H9 (cell line): ENCODE measurements at regions not wholly inside any gene's neighbourhood (a gene's known extent, or its start where the extent isn't known, plus 50 kb on each side); places are given as distances from the start of the nearest gene placed in this dataset.

Experiments used
- DNase-seq: peaks from one replicate; pipeline ENCODE4 v3.0.0-alpha.2; 2017
- H2AFZ ChIP-seq: one replicate; pipeline ENCODE4 v1.6.1; 2013; ENCODE audit warnings: mild to moderate bottlenecking, low read length, control low read depth, moderate library complexity
- H2AK5ac ChIP-seq: 2 replicates; pipeline ENCODE4 v1.6.1; 2013; ENCODE audit warnings: low read length, control low read depth, mixed read lengths; ENCODE audit not compliant: insufficient read length
- H2BK120ac ChIP-seq: one replicate; pipeline ENCODE4 v1.6.1; 2013; ENCODE audit warnings: low read depth, mild to moderate bottlenecking, low read length, control low read depth, inconsistent platforms; ENCODE audit not compliant: poor library complexity, severe bottlenecking
- H2BK12ac ChIP-seq: 2 replicates; pipeline ENCODE4 v1.6.1; 2013; ENCODE audit warnings: low read length, control low read depth, mixed read lengths, low read depth; ENCODE audit not compliant: insufficient read length
- H2BK15ac ChIP-seq: 2 replicates; pipeline ENCODE4 v1.6.1; 2013; ENCODE audit warnings: low read depth, low read length, control low read depth
- H2BK20ac ChIP-seq: one replicate; pipeline ENCODE4 v1.6.1; 2013; ENCODE audit warnings: low read depth, mild to moderate bottlenecking, low read length, control low read depth, inconsistent platforms; ENCODE audit not compliant: poor library complexity, severe bottlenecking
- H2BK5ac ChIP-seq: 2 replicates; pipeline ENCODE4 v1.6.1; 2013; ENCODE audit warnings: low read length, control low read depth, mixed read lengths; ENCODE audit not compliant: insufficient read length
- H3K14ac ChIP-seq: 2 replicates; pipeline ENCODE4 v1.6.1; 2013; ENCODE audit warnings: low read length, control low read depth; ENCODE audit not compliant: insufficient read depth
- H3K18ac ChIP-seq: 2 replicates; pipeline ENCODE4 v1.6.1; 2013; ENCODE audit warnings: low read depth, mild to moderate bottlenecking, mixed read lengths, low read length, control low read depth; ENCODE audit not compliant: insufficient read length
- H3K23ac ChIP-seq: 2 replicates; pipeline ENCODE4 v1.6.1; 2013; ENCODE audit warnings: low read length, control low read depth, mixed read lengths, low read depth; ENCODE audit not compliant: insufficient read length
- H3K23me2 ChIP-seq: 2 replicates; pipeline ENCODE4 v1.6.1; 2013; ENCODE audit warnings: low read depth, mild to moderate bottlenecking, mixed read lengths, low read length, control low read depth; ENCODE audit not compliant: insufficient read length, poor library complexity, severe bottlenecking
- H3K27ac ChIP-seq: 2 replicates; pipeline ENCODE4 v1.5.1; 2013; ENCODE audit warnings: low read length, control low read depth, mixed read lengths, low read depth; ENCODE audit not compliant: insufficient read length
- H3K27me3 ChIP-seq: 2 replicates; pipeline ENCODE4 v1.6.1; 2013; ENCODE audit warnings: low read length, control low read depth, inconsistent platforms; ENCODE audit not compliant: insufficient read depth
- H3K4ac ChIP-seq: 2 replicates; pipeline ENCODE4 v1.6.1; 2013; ENCODE audit warnings: low read depth, mild to moderate bottlenecking, control low read depth, inconsistent platforms, low read length, moderate library complexity
- H3K4me1 ChIP-seq: 2 replicates; pipeline ENCODE4 v1.6.1; 2013; ENCODE audit warnings: low read length, control low read depth, inconsistent platforms; ENCODE audit not compliant: insufficient read depth
- H3K4me2 ChIP-seq: 2 replicates; pipeline ENCODE4 v1.6.1; 2013; ENCODE audit warnings: low read length, control low read depth, mixed read lengths; ENCODE audit not compliant: insufficient read length, insufficient read depth
- H3K56ac ChIP-seq: 2 replicates; pipeline ENCODE4 v1.6.1; 2013; ENCODE audit warnings: low read depth, mild to moderate bottlenecking, mixed read lengths, low read length, control low read depth; ENCODE audit not compliant: insufficient read length
- H3K79me1 ChIP-seq: 2 replicates; pipeline ENCODE4 v1.6.1; 2013; ENCODE audit warnings: low read depth, mild to moderate bottlenecking, moderate library complexity, low read length, control low read depth, inconsistent platforms; ENCODE audit not compliant: insufficient read depth, poor library complexity, severe bottlenecking
- H3K79me2 ChIP-seq: 2 replicates; pipeline ENCODE4 v1.6.1; 2013; ENCODE audit warnings: low read length, control low read depth, inconsistent platforms; ENCODE audit not compliant: insufficient read depth
- H3K9ac ChIP-seq: 2 replicates; pipeline ENCODE4 v1.6.1; 2013; ENCODE audit warnings: low read length, control low read depth, mixed read lengths; ENCODE audit not compliant: insufficient read length; ENCODE audit errors: extremely low read depth
- H3K9me3 ChIP-seq: one replicate; pipeline ENCODE4 v1.6.1; 2013; ENCODE audit warnings: low read depth, low read length, inconsistent platforms; ENCODE audit not compliant: control insufficient read depth
- H3T11ph ChIP-seq: one replicate; pipeline ENCODE4 v1.6.1; 2013; ENCODE audit warnings: mild to moderate bottlenecking, low read length, control low read depth, inconsistent platforms
- H4K20me1 ChIP-seq: one replicate; pipeline ENCODE4 v1.6.1; 2013; ENCODE audit not compliant: control insufficient read depth, insufficient read length, insufficient read depth
- H4K5ac ChIP-seq: 2 replicates; pipeline ENCODE4 v1.6.1; 2013; ENCODE audit warnings: low read depth, mild to moderate bottlenecking, mixed read lengths, low read length, control low read depth; ENCODE audit not compliant: insufficient read length
- H4K8ac ChIP-seq: replicated peaks from 2 replicates; pipeline ENCODE4 v1.6.1; 2013; ENCODE audit warnings: low read length, control low read depth, mixed read lengths, low read depth; ENCODE audit not compliant: insufficient read length
- H4K91ac ChIP-seq: 2 replicates; pipeline ENCODE4 v1.6.1; 2013; ENCODE audit warnings: low read depth, mild to moderate bottlenecking, moderate library complexity, mixed read lengths, low read length, control low read depth; ENCODE audit not compliant: insufficient read length
- H3K27ac Mint-ChIP-seq, 3 experiments: 2 replicates in 2 of 3; 3 replicates in 1 of 3; pipeline ENCODE4 v1.8.0; 2020 to 2021; ENCODE audit warnings: mixed read lengths in 3 of 3, mild to moderate bottlenecking in 1 of 3, moderate library complexity in 1 of 3
- H3K27me3 Mint-ChIP-seq: 2 replicates; pipeline ENCODE4 v1.8.0; 2021; ENCODE audit warnings: low read depth, mild to moderate bottlenecking, moderate library complexity, mixed read lengths
- H3K36me3 Mint-ChIP-seq, 3 experiments: 2 replicates in 2 of 3; 3 replicates in 1 of 3; pipeline ENCODE4 v1.8.0; 2020 to 2021; ENCODE audit warnings: low read depth in 3 of 3, mixed read lengths in 3 of 3; ENCODE audit not compliant: insufficient read depth in 1 of 3
- H3K4me1 Mint-ChIP-seq, 2 experiments: 2 replicates each; pipeline ENCODE4 v1.8.0; 2020; ENCODE audit warnings: mixed read lengths in 2 of 2
- H3K4me3 Mint-ChIP-seq, 2 experiments: 2 replicates in 1 of 2; 3 replicates in 1 of 2; pipeline ENCODE4 v1.8.0; 2020 to 2021; ENCODE audit warnings: mild to moderate bottlenecking in 2 of 2, mixed read lengths in 2 of 2, moderate library complexity in 1 of 2
- H3K9me3 Mint-ChIP-seq, 2 experiments: 2 replicates in 1 of 2; 3 replicates in 1 of 2; pipeline ENCODE4 v1.8.0; 2020; ENCODE audit warnings: mild to moderate bottlenecking in 2 of 2, mixed read lengths in 2 of 2, moderate library complexity in 1 of 2
- CTCF ChIP-seq: fragments of 200-600 bp; sonication (generic); conservative IDR thresholded peaks from 3 replicates; pipeline ENCODE4 v1.8.0; 2021; ENCODE audit warnings: antibody characterized with exemption, mild to moderate bottlenecking

- H3K4ac ChIP-seq = no peak overlapping the region
- H3K4me1 Mint-ChIP-seq = peaks cover 21 to 25% of the 10 kb centered on the region in 2 experiments
- H3K4me2 ChIP-seq = no peak overlapping the region
- H2BK120ac ChIP-seq = no peak overlapping the region
- H3T11ph ChIP-seq = no peak overlapping the region
- no peak overlapping the region for H2AK5ac ChIP-seq
- no peak overlapping the region for H3K4me3 Mint-ChIP-seq
- H2BK12ac ChIP-seq = no peak overlapping the region
- no peak overlapping the region for H2BK5ac ChIP-seq
- H3K9me3 Mint-ChIP-seq = peaks cover 6 to 9% of the 10 kb centered on the region in 2 experiments; a peak in 4 of 5 replicates
- H4K91ac ChIP-seq = no peak overlapping the region
- no peaks in the 10 kb centered on the region for H4K20me1 ChIP-seq
- H2BK20ac ChIP-seq = no peak overlapping the region
- no peaks in the 10 kb centered on the region for H3K9me3 ChIP-seq
- no peak overlapping the region for H3K27ac ChIP-seq
- no peaks in the 10 kb centered on the region for H3K23me2 ChIP-seq
- H2BK15ac ChIP-seq = no peak overlapping the region
- H3K79me1 ChIP-seq = no peaks in the 10 kb centered on the region
- H3K18ac ChIP-seq = no peak overlapping the region
- peaks cover 0 to 7% (median 4%) of the 10 kb centered on the region in 3 experiments; a peak in 5 of 7 replicates for H3K36me3 Mint-ChIP-seq
- no peak overlapping the region for H3K14ac ChIP-seq
- no peak overlapping the region for H3K23ac ChIP-seq
- no peak overlapping the region for H3K56ac ChIP-seq
- no peak overlapping the region for H3K9ac ChIP-seq
- H4K5ac ChIP-seq = no peak overlapping the region
- no peaks in the 10 kb centered on the region; the same call in 1 of the 2 replicates for H3K27me3 ChIP-seq
- H3K79me2 ChIP-seq = no peaks in the 10 kb centered on the region
- peaks cover 5% of the 10 kb centered on the region for H3K27me3 Mint-ChIP-seq
- no peak overlapping the region for H4K8ac ChIP-seq
- no peak for DNase-seq
- no peak for TF ChIP-seq CTCF
- H2AFZ ChIP-seq = no peak overlapping the region
- peaks cover 5% of the 10 kb centered on the region for H3K4me1 ChIP-seq
- no peak overlapping the region for H3K27ac Mint-ChIP-seq
Measured at GRCh38 chr3:107289354-107289753, 87.9 kb upstream of the CCDC54 start.
